CD14-positive monocyte (primary cell): ENCODE measurements at regions not wholly inside any gene's neighbourhood (a gene's known extent, or its start where the extent isn't known, plus 50 kb on each side); places are given as distances from the start of the nearest gene placed in this dataset.

ENCODE experiments used
- DNase-seq, 3 donors: peaks; one replicate each; pipeline ENCODE4 v3.0.0-alpha.2; 2011 to 2022
- H2AFZ ChIP-seq: 2 replicates; pipeline ENCODE4 v1.6.0; 2012; ENCODE audit warnings: mild to moderate bottlenecking, low read depth, low read length, inconsistent platforms; ENCODE audit not compliant: insufficient read depth, poor library complexity, severe bottlenecking
- H3K27ac ChIP-seq, 2 donors: 1 replicate in 1 of 2; 2 replicates in 1 of 2; pipeline ENCODE4 v1.5.1; 2012 to 2013; ENCODE audit warnings: low read length in 2 of 2, control low read depth in 1 of 2, inconsistent platforms in 1 of 2, low read depth in 1 of 2, mild to moderate bottlenecking in 1 of 2
- H3K27me3 ChIP-seq, 2 donors: one replicate each; pipeline versions ENCODE4 v1.6.0 to v1.6.1; 2011 to 2013; ENCODE audit warnings: low read length in 2 of 2; ENCODE audit not compliant: control insufficient read depth in 2 of 2, insufficient read depth in 2 of 2
- H3K36me3 ChIP-seq, 2 donors: replicated peaks in 1 of 2; 1 replicate in 1 of 2; 2 replicates in 1 of 2; pipeline versions ENCODE4 v1.5.1 to v1.6.1; 2012 to 2013; ENCODE audit warnings: low read length in 2 of 2, control low read depth in 1 of 2, inconsistent platforms in 1 of 2, mild to moderate bottlenecking in 1 of 2; ENCODE audit not compliant: insufficient read depth in 2 of 2, control insufficient read depth in 1 of 2
- H3K4me1 ChIP-seq, 2 donors: 1 replicate in 1 of 2; 2 replicates in 1 of 2; pipeline versions ENCODE4 v1.5.1 to v1.6.1; 2012 to 2013; ENCODE audit warnings: low read length in 2 of 2, control low read depth in 1 of 2, inconsistent platforms in 1 of 2, mild to moderate bottlenecking in 1 of 2, moderate library complexity in 1 of 2; ENCODE audit not compliant: insufficient read depth in 2 of 2, control insufficient read depth in 1 of 2
- H3K4me2 ChIP-seq: replicated peaks from 2 replicates; pipeline ENCODE3; 2012; ENCODE audit warnings: low read length, moderate library complexity, mild to moderate bottlenecking; ENCODE audit not compliant: poor library complexity, severe bottlenecking; ENCODE audit errors: extremely low read depth
- H3K4me3 ChIP-seq, 3 experiments: fragments of 200-600 bp in 1 of 3; sonication (generic) in 1 of 3; replicated peaks in 1 of 3; 1 replicate in 2 of 3; 2 replicates in 1 of 3; pipeline ENCODE4 v1.5.1; 2011 to 2013; ENCODE audit warnings: low read length in 3 of 3, mild to moderate bottlenecking in 3 of 3, control low read depth in 2 of 3, low read depth in 2 of 3, inconsistent platforms in 1 of 3, moderate library complexity in 1 of 3
- H3K79me2 ChIP-seq: 2 replicates; pipeline ENCODE4 v1.6.0; 2012; ENCODE audit warnings: mild to moderate bottlenecking, control low read depth, inconsistent platforms, low read length, moderate library complexity; ENCODE audit not compliant: insufficient read depth
- H3K9ac ChIP-seq: 2 replicates; pipeline ENCODE4 v1.6.0; 2017; ENCODE audit warnings: low read length, mild to moderate bottlenecking; ENCODE audit not compliant: insufficient read depth, poor library complexity, severe bottlenecking
- H3K9me3 ChIP-seq, 2 donors: replicated peaks in 1 of 2; 1 replicate in 1 of 2; 2 replicates in 1 of 2; pipeline versions ENCODE4 v1.5.1 to v1.6.1; 2012 to 2013; ENCODE audit warnings: low read length in 2 of 2, control low read depth in 1 of 2; ENCODE audit not compliant: control insufficient read depth in 1 of 2, insufficient read depth in 1 of 2
- H4K20me1 ChIP-seq: 2 replicates; pipeline ENCODE4 v1.6.0; 2012; ENCODE audit warnings: mild to moderate bottlenecking, low read length, control low read depth, moderate library complexity; ENCODE audit not compliant: insufficient read depth
- H3K27ac Mint-ChIP-seq, 7 donors: one replicate each; pipeline ENCODE4 v1.8.0; 2020; ENCODE audit warnings: mild to moderate bottlenecking in 7 of 7, mixed read lengths in 7 of 7, moderate library complexity in 6 of 7, inconsistent platforms in 2 of 7
- H3K27me3 Mint-ChIP-seq, 3 donors: one replicate each; pipeline ENCODE4 v1.8.0; 2021 to 2022; ENCODE audit warnings: low read depth in 3 of 3, mild to moderate bottlenecking in 3 of 3, mixed read lengths in 3 of 3, moderate library complexity in 3 of 3, inconsistent platforms in 1 of 3
- H3K36me3 Mint-ChIP-seq, 2 donors: one replicate each; pipeline ENCODE4 v1.8.0; 2020; ENCODE audit warnings: mixed read lengths in 2 of 2, inconsistent platforms in 1 of 2, mild to moderate bottlenecking in 1 of 2
- H3K4me1 Mint-ChIP-seq: one replicate; pipeline ENCODE4 v1.8.0; 2020; ENCODE audit warnings: mild to moderate bottlenecking, mixed read lengths
- H3K4me3 Mint-ChIP-seq, 2 donors: one replicate each; pipeline ENCODE4 v1.8.0; 2020; ENCODE audit warnings: mild to moderate bottlenecking in 2 of 2, mixed read lengths in 2 of 2, moderate library complexity in 1 of 2
- H3K9me3 Mint-ChIP-seq, 7 donors: one replicate each; pipeline ENCODE4 v1.8.0; 2020 to 2022; ENCODE audit warnings: mixed read lengths in 7 of 7, mild to moderate bottlenecking in 6 of 7, moderate library complexity in 6 of 7, inconsistent platforms in 2 of 7
- CTCF ChIP-seq: fragments of 200-600 bp; IDR thresholded peaks from one replicate; pipeline ENCODE4 v1.8.0; 2022; ENCODE audit warnings: antibody characterized with exemption, mild to moderate bottlenecking
- WGBS: methylation state at CpG from one replicate; pipeline ENCODE4 v1.1.5; 2013; ENCODE audit warnings: missing lambda C conversion rate; ENCODE audit not compliant: insufficient coverage; 5-methylcytosine and 5-hydroxymethylcytosine counted together
- intact Hi-C, 2 donors: fragments of 100-400 bp; cut with micrococcal nuclease; formaldehyde crosslinking; loops; one replicate each; pipeline versions ENCODE4 v1.15.0 to v1.15.1; 2023

DNA sequence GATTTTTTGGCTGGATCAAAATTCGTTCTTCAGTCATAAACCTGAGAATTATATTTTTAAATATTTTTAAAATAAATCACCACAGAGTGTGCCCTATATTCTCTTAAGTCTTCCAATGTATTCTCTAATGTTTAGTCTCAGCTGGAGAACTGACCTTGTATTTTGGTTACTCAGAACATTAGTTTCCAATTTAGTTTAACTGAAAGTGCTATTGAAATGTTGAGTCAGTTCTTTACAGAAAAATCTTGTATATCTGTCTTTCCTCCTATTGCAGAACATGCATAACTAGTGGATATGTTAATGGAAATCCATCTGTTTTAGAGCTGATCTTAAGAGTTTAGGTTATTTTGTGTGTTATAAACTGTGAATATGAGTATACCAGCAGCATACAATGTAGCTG, 422.7 kb upstream of the IGFBP3 start:
- no peak overlapping the region for H3K27ac Mint-ChIP-seq
- no peak overlapping the region for H3K4me3 Mint-ChIP-seq
- H3K27ac ChIP-seq, result no peak overlapping the region
- H3K36me3 Mint-ChIP-seq, result no peaks in the 10 kb centered on the region
- no peaks in the 10 kb centered on the region for H3K36me3 ChIP-seq
- H3K9me3 ChIP-seq, result no peaks in the 10 kb centered on the region
- H3K4me2 ChIP-seq, result no peak overlapping the region
- H3K9ac ChIP-seq, result no peak overlapping the region
- intact Hi-C loops, result no loop called here
- no CpG with 5 or more reads among the region's 1 CpG for WGBS
- no peaks in the 10 kb centered on the region for H3K79me2 ChIP-seq
- no peak overlapping the region for H3K4me3 ChIP-seq
- no peaks in the 10 kb centered on the region for H4K20me1 ChIP-seq
- no peaks in the 10 kb centered on the region for H3K4me1 Mint-ChIP-seq
- H3K27me3 ChIP-seq, result no peaks in the 10 kb centered on the region
- no peak for DNase-seq
- no peaks in the 10 kb centered on the region for H3K27me3 Mint-ChIP-seq
- peaks cover 0 to 5% (median 3%) of the 10 kb centered on the region in 7 donors for H3K9me3 Mint-ChIP-seq
- TF ChIP-seq CTCF, result no peak
- no peak overlapping the region for H2AFZ ChIP-seq
- H3K4me1 ChIP-seq, result no peaks in the 10 kb centered on the region

DNA sequence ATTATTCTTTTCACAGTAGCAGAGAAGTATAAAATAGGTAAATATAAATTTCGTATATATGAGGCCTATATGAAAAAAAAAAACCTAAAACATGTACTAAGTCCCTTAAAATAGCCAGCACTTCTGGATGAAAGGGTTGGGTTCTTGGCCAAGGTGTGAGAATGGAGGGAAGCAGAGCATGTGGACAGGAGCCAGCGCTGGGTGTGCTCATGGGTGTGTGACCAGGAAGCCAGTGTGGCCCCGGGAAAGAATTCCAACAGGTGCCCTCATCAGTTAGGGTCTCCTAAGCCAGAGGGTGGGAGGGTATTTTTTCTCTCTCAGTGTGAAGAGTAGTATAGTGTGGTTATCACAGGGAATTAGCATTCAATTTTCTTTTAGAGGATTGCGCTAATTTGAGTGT, 401.9 kb upstream of the IGFBP3 start:
- no peaks in the 10 kb centered on the region for H3K4me1 Mint-ChIP-seq
- H3K9me3 Mint-ChIP-seq, result peaks cover 0 to 14% (median 2%) of the 10 kb centered on the region in 7 donors
- H3K27me3 ChIP-seq, result no peaks in the 10 kb centered on the region
- WGBS, result 86% methylated on average over 2 of the region's 4 CpGs
- no peaks in the 10 kb centered on the region for H3K27me3 Mint-ChIP-seq
- no peaks in the 10 kb centered on the region for H3K79me2 ChIP-seq
- H3K36me3 Mint-ChIP-seq, result no peaks in the 10 kb centered on the region
- H3K27ac Mint-ChIP-seq, result no peak overlapping the region
- no peaks in the 10 kb centered on the region for H3K36me3 ChIP-seq
- H3K9me3 ChIP-seq, result peaks cover 4 to 7% of the 10 kb centered on the region in 2 donors
- no peak overlapping the region for H3K4me3 Mint-ChIP-seq
- no peak for DNase-seq
- no peak overlapping the region for H3K27ac ChIP-seq
- H3K4me1 ChIP-seq, result no peaks in the 10 kb centered on the region
- no peak for TF ChIP-seq CTCF
- no peak overlapping the region for H3K4me2 ChIP-seq
- no peak overlapping the region for H3K4me3 ChIP-seq
- no peak overlapping the region for H2AFZ ChIP-seq
- H4K20me1 ChIP-seq, result no peaks in the 10 kb centered on the region
- no peak overlapping the region for H3K9ac ChIP-seq
- intact Hi-C loops, result no loop called here
